Gastroesophageal sphincter (tissue), 3 donors: ENCODE measurements at regions not wholly inside any gene's neighbourhood (a gene's known extent, or its start where the extent isn't known, plus 50 kb on each side); places are given as distances from the start of the nearest gene placed in this dataset.

ENCODE experiments used
- CTCF ChIP-seq, 4 experiments: fragments of 200-600 bp in 2 of 4; fragments of 450-650 bp in 2 of 4; sonication (generic) in 1 of 4; IDR thresholded peaks; one replicate each; pipeline ENCODE4 v1.5.1; 2017 to 2019; ENCODE audit warnings: antibody characterized with exemption in 4 of 4, mild to moderate bottlenecking in 2 of 4, moderate library complexity in 2 of 4
- EP300 ChIP-seq: sonication (generic); formaldehyde crosslinking; IDR thresholded peaks from one replicate; pipeline ENCODE4 v1.6.1; 2017; ENCODE audit warnings: antibody characterized with exemption, mild to moderate bottlenecking
- POLR2A ChIP-seq, 2 donors: fragments of 450-650 bp; IDR thresholded peaks; one replicate each; pipeline ENCODE4 v1.6.1; 2017; ENCODE audit warnings: antibody characterized with exemption in 2 of 2, mild to moderate bottlenecking in 2 of 2, moderate library complexity in 1 of 2

- TF ChIP-seq POLR2A (IDR thresholded peaks at IDR 0.05) (no peak), CTCF (IDR thresholded peaks at IDR 0.05) (no peak), EP300 (no peak)
Measured at GRCh38 chr15:29887721-29888120, 65.5 kb upstream of the TJP1 start.
